ENCODE measurements at regions not wholly inside any gene's neighbourhood (a gene's known extent, or its start where the extent isn't known, plus 50 kb on each side); places are given as distances from the start of the nearest gene placed in this dataset.

DNA sequence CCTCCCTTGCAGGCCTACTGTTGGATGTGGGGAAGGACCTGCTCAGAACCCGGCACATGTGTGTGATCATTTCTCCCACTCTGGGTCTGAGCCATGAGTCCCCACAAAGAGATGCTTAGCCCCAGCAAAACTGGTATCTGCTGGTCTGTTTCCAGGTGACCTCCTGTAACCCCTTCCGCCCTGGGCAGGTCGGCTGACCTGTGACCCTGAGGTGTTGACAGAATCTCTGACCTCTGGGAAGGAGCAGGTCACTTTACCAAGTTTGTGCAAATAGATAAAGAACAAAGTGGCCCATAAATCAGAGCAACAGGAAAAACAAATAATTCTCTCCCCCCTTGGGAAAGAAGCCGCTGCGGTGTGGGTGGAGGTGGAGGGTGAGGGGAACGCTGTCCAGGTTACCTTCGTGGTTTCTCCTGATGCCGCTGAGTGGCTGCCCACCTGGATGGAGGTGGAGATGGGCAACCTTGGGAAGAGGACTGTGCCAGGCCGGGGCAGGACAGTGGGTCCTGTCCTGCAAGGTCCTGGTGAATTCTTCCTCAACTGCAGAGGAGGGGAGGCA, 174.0 kb upstream of the MYCN start:
- Mint-ChIP-seq H3K27ac (no peak overlapping the region), H3K27me3 (ENCODE audit: low read depth) (no peaks in the 10 kb centered on the region), H3K4me3 (no peak overlapping the region)

DNA sequence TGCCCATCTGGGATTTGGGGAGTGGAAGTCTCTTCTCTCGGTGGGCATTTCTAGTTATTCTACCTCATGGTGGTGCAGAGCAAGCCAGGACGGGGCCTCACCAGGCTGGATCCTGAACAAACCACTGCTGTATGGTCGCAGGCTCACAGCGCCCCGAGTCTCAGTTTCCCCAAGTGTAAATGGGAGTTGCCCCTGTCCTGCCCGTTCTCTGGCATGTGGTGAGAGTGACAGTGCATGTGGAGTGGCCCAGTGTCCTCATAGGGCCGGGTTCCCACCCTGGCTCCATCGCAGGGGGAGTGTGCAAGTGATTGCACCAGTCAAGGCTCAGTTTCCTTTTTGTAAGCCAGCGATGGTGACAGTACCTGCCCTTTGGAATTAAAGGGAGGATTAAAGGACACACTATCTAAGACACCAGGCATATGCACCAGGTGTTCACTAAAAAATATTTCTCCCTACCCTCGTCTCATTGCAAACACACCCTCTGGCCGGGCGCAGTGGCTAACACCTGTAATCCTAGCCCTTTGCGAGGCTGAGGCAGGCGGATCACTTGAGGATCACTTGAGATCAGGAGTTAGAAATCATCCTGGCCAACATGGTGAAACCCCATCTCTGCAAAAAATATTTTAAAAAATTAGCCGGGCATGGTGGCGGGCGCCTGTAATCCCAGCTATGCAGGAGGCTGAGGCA, 173.3 kb upstream of the MYCN start:
- DNase-seq (no peak), ATAC-seq (replicated peaks in 1 of 2) (no peak)
- H3K4me3 Mint-ChIP-seq = no peak overlapping the region
- H3K27ac Mint-ChIP-seq = no peak overlapping the region
- H3K9me3 Mint-ChIP-seq = no peaks in the 10 kb centered on the region
- H3K4me1 Mint-ChIP-seq (ENCODE audit: low read depth) = no peaks in the 10 kb centered on the region
- no peaks in the 10 kb centered on the region for H3K27me3 Mint-ChIP-seq (ENCODE audit: low read depth)
- no peaks in the 10 kb centered on the region for H3K36me3 Mint-ChIP-seq (ENCODE audit: insufficient read depth in 2 of 2)

More for the DNA sequence above, 174.0 kb upstream of the MYCN start:
- no peaks in the 10 kb centered on the region for H3K36me3 Mint-ChIP-seq (ENCODE audit: insufficient read depth in 2 of 2)
- ATAC-seq (replicated peaks in 1 of 2) (no peak), DNase-seq (no peak)
- H3K9me3 Mint-ChIP-seq = no peaks in the 10 kb centered on the region
- H3K4me1 Mint-ChIP-seq (ENCODE audit: low read depth) = no peaks in the 10 kb centered on the region

DNA sequence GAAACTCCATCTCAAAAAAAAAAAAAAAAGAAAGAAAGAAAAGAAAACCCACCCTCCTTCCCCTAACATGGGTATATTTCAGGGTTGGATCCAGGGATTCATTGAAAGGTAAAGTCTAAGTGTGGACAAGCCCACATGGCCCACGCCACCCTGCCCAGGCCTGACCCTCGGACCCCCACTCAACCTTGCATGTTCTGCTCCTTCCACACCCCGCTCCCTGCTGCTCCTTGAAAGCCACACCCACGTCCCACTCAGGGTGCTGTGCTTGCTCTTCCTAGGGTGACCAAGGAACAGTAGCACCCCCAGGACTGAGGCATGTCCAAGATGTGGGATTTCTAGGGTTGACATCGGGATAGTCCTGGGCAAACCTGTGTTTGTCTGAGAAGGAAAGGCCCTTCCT, 172.7 kb upstream of the MYCN start:
- Mint-ChIP-seq H3K4me3 (no peak overlapping the region), H3K27me3 (ENCODE audit: low read depth) (no peaks in the 10 kb centered on the region), H3K36me3 (ENCODE audit: insufficient read depth in 2 of 2) (no peaks in the 10 kb centered on the region), H3K9me3 (no peaks in the 10 kb centered on the region), H3K4me1 (ENCODE audit: low read depth) (no peaks in the 10 kb centered on the region), H3K27ac (no peak overlapping the region)
- ATAC-seq (replicated peaks in 1 of 2) = no peak
- no peak for DNase-seq

DNA sequence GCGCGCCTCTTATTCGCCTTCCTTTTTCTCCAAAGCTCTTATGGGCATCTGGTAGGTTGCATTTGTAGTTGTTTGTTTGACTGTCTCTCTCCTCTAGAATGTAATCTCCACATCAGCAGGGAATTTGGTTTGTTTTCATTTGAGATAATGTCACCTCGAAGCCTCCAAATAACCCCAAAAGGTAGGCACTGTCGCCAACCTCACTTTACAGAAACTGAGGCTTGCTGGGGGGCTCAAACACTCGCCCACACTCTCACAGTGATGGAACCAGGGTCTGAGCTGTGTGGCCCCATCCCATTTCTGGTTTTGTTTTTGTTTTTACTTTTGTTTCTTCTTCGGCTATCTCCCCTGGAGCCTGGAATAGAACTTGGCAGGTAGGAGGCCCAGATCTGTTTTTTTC, 172.2 kb upstream of the MYCN start:
- H3K9me3 Mint-ChIP-seq = no peaks in the 10 kb centered on the region
- H3K4me3 Mint-ChIP-seq = no peak overlapping the region
- H3K27me3 Mint-ChIP-seq (ENCODE audit: low read depth) = no peaks in the 10 kb centered on the region
- H3K27ac Mint-ChIP-seq = no peak overlapping the region
- no peaks in the 10 kb centered on the region for H3K36me3 Mint-ChIP-seq (ENCODE audit: insufficient read depth in 2 of 2)
- DNase-seq = no peak
- H3K4me1 Mint-ChIP-seq (ENCODE audit: low read depth) = no peaks in the 10 kb centered on the region
- ATAC-seq (replicated peaks in 1 of 2) = no peak

DNA sequence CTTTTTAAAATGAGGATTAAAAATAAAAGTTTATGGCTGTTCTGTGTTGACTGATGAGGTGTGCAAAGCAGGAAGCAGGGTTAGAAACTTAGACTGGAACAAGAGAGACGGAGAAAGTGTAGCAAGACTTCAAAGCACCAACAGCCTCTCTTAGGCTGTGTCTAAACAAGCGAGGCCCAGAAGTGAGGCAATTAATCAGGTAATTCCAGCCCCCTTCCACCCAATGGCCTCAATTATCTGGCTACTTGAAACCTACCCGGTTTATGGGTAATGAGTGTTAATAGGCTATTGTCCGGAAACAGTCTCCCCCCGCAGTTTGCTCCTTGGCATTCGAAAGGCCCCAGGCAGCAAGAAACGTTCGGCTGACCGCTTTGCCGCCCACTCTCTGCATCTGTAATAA, 171.7 kb upstream of the MYCN start:
- no peak for ATAC-seq (replicated peaks in 1 of 2)
- no peak overlapping the region for H3K4me3 Mint-ChIP-seq
- H3K36me3 Mint-ChIP-seq (ENCODE audit: insufficient read depth in 2 of 2) = no peaks in the 10 kb centered on the region
- H3K27ac Mint-ChIP-seq = no peak overlapping the region
- no peaks in the 10 kb centered on the region for H3K27me3 Mint-ChIP-seq (ENCODE audit: low read depth)
- no peaks in the 10 kb centered on the region for H3K4me1 Mint-ChIP-seq (ENCODE audit: low read depth)
- no peak for DNase-seq
- H3K9me3 Mint-ChIP-seq = no peaks in the 10 kb centered on the region

DNA sequence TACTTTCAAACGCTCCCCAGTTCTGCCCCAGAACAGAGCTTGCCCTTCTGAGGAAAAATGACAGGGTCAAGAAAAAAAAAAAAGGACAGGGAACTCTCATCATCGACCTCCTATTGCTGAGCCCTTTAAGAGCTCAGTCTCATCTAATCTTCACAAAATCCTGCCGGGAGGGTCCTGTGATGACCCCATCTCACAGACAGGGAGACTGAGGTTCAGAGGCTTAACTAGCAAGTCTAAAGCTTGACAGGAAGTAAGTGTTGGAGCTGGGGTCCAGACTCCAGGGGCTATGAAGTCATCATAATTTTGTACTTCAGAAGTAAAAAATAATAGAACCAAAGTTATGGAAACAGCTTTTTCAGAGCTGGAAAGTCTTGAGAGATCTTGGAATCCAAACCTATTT, 171.1 kb upstream of the MYCN start:
- no peaks in the 10 kb centered on the region for H3K4me1 Mint-ChIP-seq (ENCODE audit: low read depth)
- ATAC-seq (replicated peaks in 1 of 2) (no peak), DNase-seq (no peak)
- no peaks in the 10 kb centered on the region for H3K27me3 Mint-ChIP-seq (ENCODE audit: low read depth)
- no peak overlapping the region for H3K4me3 Mint-ChIP-seq
- no peak overlapping the region for H3K27ac Mint-ChIP-seq
- no peaks in the 10 kb centered on the region for H3K36me3 Mint-ChIP-seq (ENCODE audit: insufficient read depth in 2 of 2)
- no peaks in the 10 kb centered on the region for H3K9me3 Mint-ChIP-seq

DNA sequence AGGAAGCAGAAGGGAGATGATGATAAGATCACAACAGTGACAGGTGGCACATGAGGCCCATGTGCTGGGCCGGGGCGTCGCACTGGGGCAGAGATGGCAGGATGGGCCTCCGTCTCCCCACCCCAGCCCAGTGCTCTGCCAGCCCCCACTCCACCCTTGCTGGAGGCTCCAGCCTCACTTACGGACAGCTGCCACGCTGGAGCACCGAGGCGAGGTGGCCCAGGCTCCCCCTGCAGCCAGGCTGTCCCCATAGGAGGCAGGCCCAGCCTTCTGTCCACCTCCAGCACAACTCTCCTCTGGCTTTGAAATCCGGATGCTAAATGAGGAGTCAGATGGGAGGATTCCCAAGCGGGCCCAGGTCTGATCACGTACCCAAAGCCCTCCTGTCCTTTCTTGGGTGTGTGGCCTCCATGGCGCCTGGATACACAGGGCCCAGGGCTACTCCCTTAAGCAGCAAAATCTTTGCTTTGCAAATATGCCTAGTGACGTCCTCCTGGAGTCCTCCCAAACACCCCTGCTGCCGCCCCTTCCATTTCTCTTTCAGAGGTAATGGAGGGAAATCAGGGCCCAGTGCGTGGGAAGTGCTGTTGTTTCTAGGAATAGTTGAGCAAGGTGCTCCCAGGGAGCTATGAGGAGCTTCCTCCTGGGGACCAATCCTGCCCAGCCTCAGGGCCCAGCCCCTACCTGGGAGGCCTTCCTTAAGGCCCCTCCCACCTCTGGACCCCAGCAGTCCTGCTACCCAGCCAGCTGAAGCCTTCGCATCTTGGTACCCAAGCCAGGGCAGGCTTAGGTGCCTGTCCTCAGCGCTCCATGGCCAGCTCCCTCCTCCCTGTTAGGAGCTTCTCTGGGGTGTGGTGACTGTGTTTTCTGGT, 170.4 kb upstream of the MYCN start:
- H3K27ac Mint-ChIP-seq = no peak overlapping the region
- no peak for ATAC-seq (replicated peaks in 1 of 2)

DNA sequence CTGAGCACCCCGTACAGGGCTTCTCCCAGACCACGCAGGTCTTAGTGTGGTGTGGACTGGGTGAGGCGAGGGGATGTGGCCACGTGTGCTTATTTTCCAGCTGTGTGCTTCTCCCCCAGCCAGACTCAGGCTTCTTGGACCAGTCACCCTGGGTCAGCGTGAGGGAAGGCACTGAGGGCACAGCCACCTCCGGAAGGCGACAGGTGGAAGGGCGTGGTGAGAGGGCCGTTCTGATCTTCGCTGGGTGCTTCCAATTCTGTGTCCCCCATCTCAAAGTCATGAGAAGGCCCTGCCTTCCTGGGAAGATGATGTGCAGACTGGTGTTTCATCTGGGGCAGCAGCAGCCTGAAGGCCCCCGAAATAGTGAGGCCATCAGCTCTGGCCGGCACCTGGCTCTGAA, 169.7 kb upstream of the MYCN start:
- H3K27me3 Mint-ChIP-seq (ENCODE audit: low read depth) = no peaks in the 10 kb centered on the region
- H3K36me3 Mint-ChIP-seq (ENCODE audit: insufficient read depth in 2 of 2) = no peaks in the 10 kb centered on the region
- H3K4me3 Mint-ChIP-seq = no peak overlapping the region
- H3K27ac Mint-ChIP-seq = no peak overlapping the region
- no peaks in the 10 kb centered on the region for H3K9me3 Mint-ChIP-seq
- ATAC-seq (replicated peaks in 1 of 2) (no peak), DNase-seq (no peak)
- H3K4me1 Mint-ChIP-seq (ENCODE audit: low read depth) = no peaks in the 10 kb centered on the region

More for the DNA sequence above, 170.4 kb upstream of the MYCN start:
- Mint-ChIP-seq H3K4me1 (ENCODE audit: low read depth) (no peaks in the 10 kb centered on the region), H3K4me3 (no peak overlapping the region), H3K9me3 (no peaks in the 10 kb centered on the region), H3K36me3 (ENCODE audit: insufficient read depth in 2 of 2) (no peaks in the 10 kb centered on the region), H3K27me3 (ENCODE audit: low read depth) (no peaks in the 10 kb centered on the region)
- no peak for DNase-seq

DNA sequence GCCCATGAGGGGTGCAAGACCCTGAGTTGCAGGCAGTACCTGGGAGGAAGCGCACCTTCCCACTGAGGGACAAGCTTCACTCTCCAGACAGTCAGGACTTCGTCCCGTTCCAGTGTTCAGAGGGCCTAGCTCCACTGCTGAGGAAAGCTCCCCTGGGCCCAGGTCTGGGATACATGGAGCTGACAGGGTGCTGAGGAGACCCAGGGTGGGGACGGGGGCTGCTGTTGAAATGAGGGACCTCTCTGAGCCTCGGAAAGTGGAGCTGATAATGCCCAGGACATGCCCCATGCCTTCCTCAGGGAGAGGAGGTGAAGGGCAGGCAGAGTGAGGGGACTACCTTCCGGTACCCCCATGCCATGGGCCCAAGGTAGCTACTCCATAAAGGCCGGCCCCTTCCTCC, 169.2 kb upstream of the MYCN start:
- no peaks in the 10 kb centered on the region for H3K36me3 Mint-ChIP-seq (ENCODE audit: insufficient read depth in 2 of 2)
- no peaks in the 10 kb centered on the region for H3K9me3 Mint-ChIP-seq
- no peaks in the 10 kb centered on the region for H3K4me1 Mint-ChIP-seq (ENCODE audit: low read depth)
- ATAC-seq (replicated peaks in 1 of 2) (no peak), DNase-seq (no peak)
- no peak overlapping the region for H3K27ac Mint-ChIP-seq
- no peak overlapping the region for H3K4me3 Mint-ChIP-seq
- H3K27me3 Mint-ChIP-seq (ENCODE audit: low read depth) = no peaks in the 10 kb centered on the region

DNA sequence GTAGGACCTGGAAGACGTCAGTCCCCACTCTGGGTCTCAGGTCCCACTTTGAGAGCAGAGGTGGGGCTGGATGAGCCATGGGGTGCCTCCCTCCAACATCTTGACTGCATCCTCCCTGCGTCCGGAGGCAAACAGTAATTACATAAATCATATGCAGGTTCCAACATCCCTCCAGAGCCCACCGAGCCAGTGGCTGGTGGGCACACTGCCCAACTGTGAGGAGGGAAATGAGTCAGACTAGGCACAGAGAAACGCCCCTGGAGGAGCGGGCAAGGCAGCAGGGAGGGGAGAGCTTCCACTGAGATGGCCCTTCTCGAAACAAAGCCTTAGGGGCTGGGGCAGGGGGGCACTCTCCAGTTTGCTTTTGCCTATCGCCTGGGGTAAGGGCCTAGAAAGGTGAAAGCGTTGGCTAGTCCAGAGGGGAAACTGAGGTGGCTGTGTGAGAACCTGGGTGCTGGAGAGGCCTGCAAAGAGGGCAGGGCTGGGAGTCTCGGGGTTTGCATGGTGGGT, 168.2 kb upstream of the MYCN start:
- H3K27ac Mint-ChIP-seq = no peak overlapping the region

DNA sequence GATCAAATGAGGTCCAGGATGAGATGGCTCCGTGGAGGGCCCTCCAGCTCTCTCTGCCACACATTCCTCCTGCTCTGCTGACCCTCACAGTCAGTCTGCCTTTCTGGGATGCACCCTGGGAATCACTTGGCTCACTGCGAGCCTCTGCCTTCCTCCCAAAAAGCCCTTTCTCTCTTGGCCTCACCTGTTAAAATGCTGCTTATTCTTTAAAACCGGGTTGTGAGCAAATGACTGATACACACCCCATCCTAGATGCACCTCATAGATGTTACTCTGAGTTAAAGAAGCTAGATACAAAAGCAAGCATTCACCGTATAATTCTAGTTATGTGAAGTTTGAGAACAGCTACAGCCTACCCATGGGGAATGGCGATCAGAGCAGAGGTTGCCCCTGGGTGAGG, 167.7 kb upstream of the MYCN start:
- H3K9me3 Mint-ChIP-seq = no peaks in the 10 kb centered on the region
- DNase-seq = no peak

More for the DNA sequence above, 168.2 kb upstream of the MYCN start:
- Mint-ChIP-seq H3K36me3 (ENCODE audit: insufficient read depth in 2 of 2) (no peaks in the 10 kb centered on the region), H3K4me3 (no peak overlapping the region), H3K9me3 (no peaks in the 10 kb centered on the region), H3K4me1 (ENCODE audit: low read depth) (no peaks in the 10 kb centered on the region), H3K27me3 (ENCODE audit: low read depth) (peaks cover 5% of the 10 kb centered on the region)
- no peak for ATAC-seq (replicated peaks in 1 of 2)
- DNase-seq = no peak

DNA sequence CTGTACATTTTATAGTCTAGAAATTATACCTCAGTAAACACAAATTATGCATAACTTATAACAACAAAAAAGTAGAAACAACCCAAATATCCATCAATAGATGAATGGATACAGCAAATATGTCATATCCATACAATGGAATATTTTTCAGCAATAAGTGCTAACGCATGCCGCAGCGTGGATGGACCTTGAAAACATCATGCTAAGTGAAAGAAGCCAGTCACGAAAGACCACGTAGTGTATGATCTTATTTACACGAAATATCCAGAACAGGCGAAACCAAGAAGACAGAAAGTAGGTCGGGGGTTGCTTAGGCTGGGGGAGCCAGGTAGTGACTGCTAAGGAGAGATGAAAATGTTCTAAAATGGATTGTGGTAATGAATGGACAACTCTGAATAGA, 167.1 kb upstream of the MYCN start:
- H3K36me3 Mint-ChIP-seq (ENCODE audit: insufficient read depth in 2 of 2) = no peaks in the 10 kb centered on the region
- peaks cover 7% of the 10 kb centered on the region for H3K27me3 Mint-ChIP-seq (ENCODE audit: low read depth)
- no peaks in the 10 kb centered on the region for H3K4me1 Mint-ChIP-seq (ENCODE audit: low read depth)
- no peak overlapping the region for H3K27ac Mint-ChIP-seq
- no peak overlapping the region for H3K4me3 Mint-ChIP-seq
- DNase-seq (no peak), ATAC-seq (replicated peaks in 1 of 2) (no peak)
- no peaks in the 10 kb centered on the region for H3K9me3 Mint-ChIP-seq

More for the DNA sequence above, 167.7 kb upstream of the MYCN start:
- Mint-ChIP-seq H3K27ac (no peak overlapping the region), H3K36me3 (ENCODE audit: insufficient read depth in 2 of 2) (no peaks in the 10 kb centered on the region), H3K27me3 (ENCODE audit: low read depth) (peaks cover 7% of the 10 kb centered on the region), H3K4me3 (no peak overlapping the region), H3K4me1 (ENCODE audit: low read depth) (no peaks in the 10 kb centered on the region)
- ATAC-seq (replicated peaks in 1 of 2) = no peak

DNA sequence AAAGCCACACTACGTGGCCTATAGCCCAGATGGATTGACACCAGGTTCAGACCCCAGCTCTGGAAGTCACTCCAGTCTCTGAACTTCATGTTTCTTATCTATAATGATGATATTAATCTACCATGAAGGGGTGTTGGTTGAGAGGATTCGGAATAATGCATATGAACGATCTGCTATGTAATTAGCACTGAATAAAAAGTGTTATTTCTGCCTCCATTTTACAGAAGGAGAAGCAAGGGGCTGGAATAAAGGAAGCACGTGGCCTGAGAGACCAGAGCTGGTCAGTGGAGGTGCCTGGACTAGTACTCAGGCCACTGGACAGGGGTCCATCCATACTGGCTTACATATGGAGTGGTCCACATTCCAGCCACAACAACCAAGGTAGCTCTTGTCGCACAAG, 166.5 kb upstream of the MYCN start:
- H3K36me3 Mint-ChIP-seq (ENCODE audit: insufficient read depth in 2 of 2) = no peaks in the 10 kb centered on the region
- no peak overlapping the region for H3K4me3 Mint-ChIP-seq
- H3K27me3 Mint-ChIP-seq (ENCODE audit: low read depth) = peaks cover 7% of the 10 kb centered on the region
- no peak for DNase-seq
- H3K27ac Mint-ChIP-seq = no peak overlapping the region
- no peak for ATAC-seq (replicated peaks in 1 of 2)
- H3K9me3 Mint-ChIP-seq = no peaks in the 10 kb centered on the region
- no peaks in the 10 kb centered on the region for H3K4me1 Mint-ChIP-seq (ENCODE audit: low read depth)

Data from activated T-cell treated with anti-CD3 and anti-CD28 coated beads, Interleukin-2, amount 50 U/mL, for 72 hours (primary cell).